Putamen (tissue), 1 donor: ENCODE measurements at regions not wholly inside any gene's neighbourhood (a gene's known extent, or its start where the extent isn't known, plus 50 kb on each side); places are given as distances from the start of the nearest gene placed in this dataset.
"Not testable (repeated sequence)": the region's sequence is repeated elsewhere in the genome, so short reads cannot be mapped to it uniquely, and the experiment has no call there.

Experiments used
- DNase-seq: peaks from one replicate; pipeline ENCODE4 v3.0.0-alpha.2; 2016; ENCODE audit warnings: low spot score

DNA sequence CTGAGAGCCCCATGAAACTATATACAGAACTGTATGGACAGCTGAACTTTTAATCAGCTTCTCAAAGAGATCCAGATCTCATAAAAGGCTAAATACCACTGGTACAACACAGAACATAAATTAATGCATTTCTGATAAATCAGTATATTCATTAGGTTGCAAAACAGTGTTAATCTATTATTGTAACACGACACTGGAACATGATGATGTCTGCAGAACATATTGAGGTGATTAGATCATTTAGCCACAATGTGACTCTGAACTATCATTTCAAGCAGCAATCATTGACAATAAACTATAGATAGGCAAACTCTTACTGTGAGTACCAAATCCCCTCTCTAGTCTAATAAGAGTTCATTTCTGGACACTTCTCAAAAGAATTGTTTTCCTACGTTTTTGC, 50.3 kb downstream of the GASK1B start:
- DNase-seq = no peak

- DNase-seq = no peak
These were observed 51.7 kb downstream of the GASK1B start for GRCh38 chr4:158121161-158121579.

GRCh38 chr4:158120645-158121151, 52.1 kb downstream of the GASK1B start:
- DNase-seq = not testable (repeated sequence)

GRCh38 chr4:158112611-158113010, 60.2 kb downstream of the GASK1B start:
- no peak for DNase-seq

DNA sequence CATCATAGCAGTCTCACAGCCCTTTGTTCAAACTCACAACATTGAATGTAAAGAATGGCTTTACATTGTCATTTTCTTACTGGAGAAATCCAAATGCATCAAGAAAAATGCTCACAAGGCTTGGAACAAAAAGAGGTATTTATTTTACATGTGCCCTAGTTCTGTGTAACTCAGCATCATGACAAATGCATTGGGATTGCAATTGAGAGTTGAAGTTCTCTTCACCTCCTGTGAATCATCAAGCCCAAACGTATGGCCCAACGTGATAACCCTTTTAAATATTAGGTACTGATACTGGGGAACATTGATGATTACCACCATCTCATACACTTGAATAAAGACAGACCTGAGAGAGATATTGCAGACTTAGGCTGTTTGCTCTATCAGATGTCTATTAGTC, 61.6 kb downstream of the GASK1B start:
- DNase-seq = no peak

DNA sequence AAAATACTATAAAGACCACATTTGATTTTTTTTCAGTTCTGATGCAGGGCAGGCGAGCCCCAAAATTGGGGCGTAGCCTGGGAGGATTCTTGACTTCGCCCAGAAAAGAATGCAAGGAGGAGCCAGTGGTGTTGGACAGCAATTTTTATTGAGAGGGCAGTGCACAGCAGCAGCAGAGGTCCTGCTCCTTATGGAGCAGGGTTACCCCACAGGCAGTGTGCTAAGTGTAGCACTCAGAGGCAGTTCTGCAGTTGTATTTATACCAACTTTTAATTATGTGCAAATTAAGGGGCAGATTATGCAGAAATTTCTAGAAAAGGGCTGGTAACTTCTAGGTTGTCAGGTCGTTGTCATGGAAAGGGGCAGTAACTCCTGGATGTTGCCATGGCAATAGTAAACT, 69.9 kb downstream of the GASK1B start:
- DNase-seq = no peak

GRCh38 chr4:158099686-158100085, 73.1 kb downstream of the GASK1B start:
- DNase-seq = no peak

- DNase-seq = no peak
These were observed 74.0 kb downstream of the GASK1B start for GRCh38 chr4:158098802-158099201.

DNA sequence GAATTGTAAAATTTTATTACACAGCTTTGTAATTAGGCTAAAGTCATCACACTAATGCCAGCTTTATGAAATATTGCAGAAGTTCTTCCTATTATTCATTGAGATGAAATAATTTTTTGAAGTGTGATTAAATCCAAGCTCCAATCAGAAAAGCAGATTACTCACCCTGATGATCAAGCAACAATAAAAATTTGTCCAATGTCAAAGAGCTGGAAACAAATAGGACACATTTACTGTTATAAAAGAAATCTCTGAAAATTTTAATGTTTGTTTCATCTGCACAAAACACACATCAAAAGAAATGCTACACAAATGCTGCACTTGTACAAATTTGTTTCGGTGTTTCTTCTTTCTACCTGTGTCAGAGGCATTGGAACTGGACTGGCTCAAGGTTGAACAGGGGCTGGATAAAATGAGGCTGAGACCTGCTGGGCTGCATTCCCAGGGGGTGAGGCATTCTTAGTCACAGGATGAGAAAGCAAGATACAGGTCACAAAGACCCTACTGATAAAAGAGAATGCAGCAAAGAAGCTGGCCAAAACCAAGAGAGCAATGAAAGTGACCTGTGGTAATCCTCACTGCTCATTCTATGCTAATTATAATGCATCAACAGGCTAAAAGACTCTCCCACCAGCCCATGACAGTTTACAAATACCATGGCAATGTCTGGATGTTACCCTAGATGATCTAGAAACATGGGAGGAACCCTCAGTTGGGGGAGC, 78.3 kb downstream of the GASK1B start:
- no peak for DNase-seq

DNA sequence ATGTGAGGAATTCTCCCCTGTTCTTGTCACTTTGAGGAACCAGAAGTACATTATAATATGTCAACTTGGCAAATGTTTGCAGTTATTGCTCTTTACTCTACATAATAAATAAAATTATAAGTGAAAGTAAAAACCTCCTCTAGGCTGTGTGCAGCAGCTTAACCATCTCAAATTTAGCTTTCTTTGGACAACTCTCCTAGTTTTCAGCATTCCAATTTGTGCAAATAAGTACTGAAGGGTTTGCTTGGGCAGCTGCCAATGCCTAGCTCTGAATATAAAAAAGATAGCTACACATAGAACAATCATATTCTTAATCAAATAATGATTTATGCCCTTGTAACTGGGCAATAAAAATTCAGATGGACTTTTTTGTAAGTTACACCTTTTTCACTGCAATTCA, 82.5 kb downstream of the GASK1B start:
- no peak for DNase-seq

DNA sequence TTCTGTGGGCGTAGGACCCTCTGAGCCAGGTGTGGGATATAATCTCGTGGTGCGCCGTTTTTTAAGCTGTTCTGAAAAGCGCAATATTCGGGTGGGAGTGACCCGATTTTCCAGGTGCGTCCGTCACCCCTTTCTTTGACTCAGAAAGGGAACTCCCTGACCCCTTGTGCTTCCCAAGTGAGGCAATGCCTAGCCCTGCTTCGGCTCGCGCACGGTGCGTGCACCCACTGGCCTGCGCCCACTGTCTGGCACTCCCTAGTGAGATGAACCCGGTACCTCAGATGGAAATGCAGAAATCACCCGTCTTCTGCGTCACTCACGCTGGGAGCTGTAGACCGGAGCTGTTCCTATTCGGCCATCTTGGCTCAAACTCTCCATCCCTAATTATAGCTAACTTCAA, 82.9 kb downstream of the GASK1B start:
- DNase-seq = not testable (repeated sequence)

- no peak for DNase-seq
These were observed 92.5 kb downstream of the GASK1B start for GRCh38 chr4:158080354-158080753.

DNA sequence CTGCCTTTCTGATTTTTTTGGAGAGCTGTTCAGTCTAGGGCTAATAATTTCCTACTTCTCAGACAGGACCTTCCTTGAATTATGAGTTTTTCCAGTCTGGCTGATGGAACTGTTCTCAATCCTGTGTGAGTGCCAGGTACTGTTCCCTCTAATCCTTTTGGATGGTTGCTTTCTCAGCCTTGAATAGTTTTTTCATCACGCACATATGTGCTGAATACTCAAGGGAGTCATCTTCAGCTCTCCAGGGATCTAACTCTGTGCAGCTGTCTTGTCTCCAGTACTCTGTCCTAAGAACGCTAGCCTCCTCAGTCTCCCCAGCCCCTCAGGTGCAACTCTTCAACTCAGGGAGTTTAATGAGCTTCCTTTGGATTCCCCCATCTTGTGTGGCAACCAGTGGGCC, 93.2 kb downstream of the GASK1B start:
- DNase-seq = no peak

DNA sequence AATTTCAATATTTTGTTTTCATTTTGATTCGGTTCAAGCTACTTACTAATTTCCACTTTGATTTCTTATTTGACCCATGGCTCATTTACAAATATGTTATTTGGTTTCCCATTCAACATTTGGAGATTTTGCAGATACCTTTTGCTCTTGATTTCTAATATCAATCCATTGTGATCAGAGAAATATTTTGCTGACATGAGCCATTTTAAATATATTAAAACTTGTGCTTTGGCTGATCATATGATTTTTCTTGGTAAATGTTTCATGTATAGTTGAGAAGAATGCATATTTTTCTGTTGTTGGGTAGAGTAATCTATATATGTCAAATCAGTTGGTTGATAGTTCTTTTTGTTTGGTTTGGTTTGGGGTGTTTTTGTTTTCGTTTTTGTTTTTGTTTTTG, 95.0 kb downstream of the GASK1B start:
- no peak for DNase-seq

DNA sequence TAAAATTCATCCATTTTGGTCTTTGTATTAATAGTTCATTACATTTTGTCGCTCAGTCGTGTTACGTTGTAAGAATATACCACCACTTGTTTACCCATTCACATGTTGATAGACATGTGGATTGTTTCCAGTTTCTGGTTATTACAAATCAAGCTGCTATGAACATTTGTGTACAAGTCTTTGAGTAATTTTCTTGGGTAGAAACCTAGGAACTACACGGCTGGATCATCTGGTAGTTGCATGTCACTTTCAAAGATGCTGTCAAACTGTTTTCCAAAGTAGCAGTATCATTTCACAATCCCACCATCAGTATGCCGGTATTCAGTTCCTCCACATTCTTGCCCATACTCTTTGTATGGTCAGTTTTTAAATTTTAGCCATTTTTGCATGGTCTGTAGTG, 98.0 kb downstream of the GASK1B start:
- DNase-seq = no peak

GRCh38 chr4:158071931-158072330, 100.9 kb downstream of the GASK1B start:
- no peak for DNase-seq

DNA sequence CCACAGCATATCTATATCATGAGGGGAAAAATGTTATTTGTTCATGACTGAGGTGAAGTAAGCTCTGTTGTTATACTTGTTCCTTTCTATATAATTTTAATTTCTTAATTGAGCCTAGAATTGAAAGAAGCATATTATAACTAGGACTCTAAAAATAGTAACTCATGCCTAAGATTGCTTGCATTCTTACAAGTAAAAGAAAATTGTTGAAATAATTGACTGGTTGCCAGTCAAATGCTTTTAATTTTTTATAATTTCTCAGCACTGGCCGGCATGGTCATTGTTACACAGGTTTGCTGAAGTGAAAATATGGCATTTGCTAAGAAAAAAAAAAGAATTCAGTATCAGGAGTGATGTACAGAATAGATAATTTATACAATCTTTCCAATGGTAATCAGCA, 104.8 kb downstream of the GASK1B start:
- no peak for DNase-seq

- no peak for DNase-seq
These were observed 105.2 kb downstream of the GASK1B start for GRCh38 chr4:158067646-158068045.

DNA sequence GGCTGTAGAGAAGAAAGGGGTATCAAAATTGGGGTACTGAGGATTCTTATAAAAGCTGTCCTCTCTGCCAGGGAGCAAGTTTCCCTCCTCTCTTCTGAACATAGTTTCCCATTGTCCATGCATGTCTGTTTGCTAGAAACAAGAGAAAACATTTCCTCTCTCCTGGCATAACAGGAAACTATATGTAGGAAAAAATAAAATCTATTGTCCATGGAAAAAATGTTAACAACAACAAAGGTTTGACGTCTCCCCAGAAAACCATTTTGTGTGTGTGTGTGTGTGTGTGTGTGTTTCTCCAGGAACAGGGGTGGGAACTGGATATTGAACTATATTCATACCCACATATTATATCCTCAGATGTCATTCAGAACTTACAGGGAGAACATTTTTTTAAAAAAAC, 107.2 kb downstream of the GASK1B start:
- DNase-seq = no peak

DNA sequence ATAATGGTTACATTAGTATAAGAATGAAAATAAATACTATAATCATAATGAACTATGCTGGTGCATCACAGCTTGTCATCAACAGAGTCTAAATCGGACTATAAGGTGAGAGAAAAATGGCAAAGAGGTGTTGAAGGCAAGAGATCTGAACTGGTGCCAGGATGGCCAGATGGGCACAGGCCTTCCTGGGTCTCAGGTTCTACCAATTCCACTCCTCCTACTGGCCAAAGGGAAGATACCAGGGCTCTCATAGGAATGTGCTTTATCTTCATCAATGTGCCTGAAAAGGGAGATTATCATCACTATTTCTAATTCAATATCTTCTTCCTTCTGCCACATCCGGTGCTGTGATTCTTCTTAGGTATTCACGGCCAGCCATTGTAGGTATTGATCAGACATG, 107.6 kb downstream of the GASK1B start:
- no peak for DNase-seq

DNA sequence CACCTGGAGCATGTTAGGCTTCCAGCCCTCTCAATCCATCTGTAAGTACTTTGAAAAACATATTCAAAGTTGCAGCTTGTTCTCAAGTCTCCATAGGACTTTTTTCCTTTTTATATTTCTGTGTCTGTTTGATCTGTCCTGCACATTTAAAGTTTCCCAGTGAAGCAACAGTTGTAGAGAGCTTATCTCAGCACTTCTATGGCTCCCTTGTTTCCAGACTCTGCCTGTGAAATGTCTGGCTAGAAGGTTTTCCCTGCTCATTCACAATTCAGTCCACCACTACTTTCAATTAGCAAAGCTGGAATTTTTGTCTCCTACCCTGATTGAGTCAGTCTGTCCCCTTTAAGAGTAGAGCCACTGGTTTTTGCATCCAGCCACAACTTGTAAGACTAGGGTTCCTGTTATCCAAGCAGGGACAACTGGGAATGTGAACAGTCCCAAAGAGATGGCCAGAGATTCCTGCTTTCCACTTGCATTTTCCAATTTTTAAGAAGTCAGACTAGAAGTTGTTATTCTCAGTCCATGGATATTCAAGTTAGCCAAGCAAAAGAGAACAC, 116.1 kb downstream of the GASK1B start:
- no peak for DNase-seq

DNA sequence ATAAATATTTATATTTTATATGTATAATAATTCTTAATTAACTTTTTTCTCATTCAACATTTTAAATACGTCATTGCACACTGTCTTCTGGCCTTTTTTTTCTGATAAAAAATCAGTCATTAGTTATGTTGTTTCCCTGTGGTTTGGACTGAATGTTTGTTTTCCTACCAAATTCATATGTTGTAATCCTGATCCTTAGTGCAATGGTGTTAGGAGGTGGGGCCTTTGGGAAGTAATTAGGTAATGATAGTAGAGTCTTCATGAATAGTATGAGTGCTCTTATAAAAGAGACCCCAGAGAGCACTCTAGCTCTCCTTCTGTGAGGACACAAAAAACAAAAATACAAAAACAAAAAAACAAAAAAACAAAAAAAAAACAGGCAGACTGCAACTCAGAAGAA, 117.2 kb downstream of the GASK1B start:
- no peak for DNase-seq

- no peak for DNase-seq
These were observed 119.0 kb downstream of the GASK1B start for GRCh38 chr4:158053801-158054200.

DNA sequence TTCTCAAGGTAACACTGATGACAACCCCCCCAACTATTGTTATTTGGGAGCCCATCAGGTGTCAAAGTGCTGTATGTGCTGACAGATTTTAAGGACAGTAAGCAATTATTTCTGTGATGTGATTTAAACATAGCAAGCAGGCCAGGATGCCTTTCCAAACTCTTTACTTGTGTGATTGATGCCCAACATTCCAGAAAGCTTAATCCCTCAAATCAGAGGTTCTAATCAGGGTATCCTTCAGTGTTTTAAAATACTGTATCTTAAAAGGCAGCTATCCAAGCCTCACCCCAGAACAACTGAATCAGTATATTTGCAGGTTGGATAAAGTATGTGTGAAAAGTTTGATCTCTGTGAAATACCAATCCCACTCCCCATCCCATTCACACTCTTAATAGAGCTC, 119.7 kb downstream of the GASK1B start:
- no peak for DNase-seq
